NB4 (cell line): ENCODE measurements at regions not wholly inside any gene's neighbourhood (a gene's known extent, or its start where the extent isn't known, plus 50 kb on each side); places are given as distances from the start of the nearest gene placed in this dataset.

ENCODE experiments used
- CTCF ChIP-seq: IDR thresholded peaks from one replicate; pipeline ENCODE4 v1.5.1; 2012; ENCODE audit warnings: low read depth, low read length
- POLR2A ChIP-seq: IDR thresholded peaks from 2 replicates; pipeline ENCODE4 v1.6.1; 2011; ENCODE audit warnings: mild to moderate bottlenecking; ENCODE audit not compliant: insufficient read length; ENCODE audit errors: extremely low read depth

- TF ChIP-seq CTCF (no peak), POLR2A (no peak)
Measured at GRCh38 chr7:118011652-118012051, 138.4 kb upstream of the CTTNBP2 start.
